MM.1S (cell line): ENCODE measurements at regions not wholly inside any gene's neighbourhood (a gene's known extent, or its start where the extent isn't known, plus 50 kb on each side); places are given as distances from the start of the nearest gene placed in this dataset.

Experiments
- DNase-seq: peaks from one replicate; pipeline ENCODE4 v3.0.0-alpha.2; 2015
- H2AFZ ChIP-seq: fragments of 300-600 bp; sonication (generic); 2 replicates; pipeline ENCODE4 v1.6.0; 2016; ENCODE audit warnings: antibody characterized with exemption, low read length
- H3F3A ChIP-seq: fragments of 300-600 bp; sonication (generic); 2 replicates; pipeline ENCODE4 v1.6.1; 2016; ENCODE audit warnings: mild to moderate bottlenecking, antibody characterized with exemption, low read length, moderate library complexity, mixed read lengths; ENCODE audit not compliant: insufficient read depth
- H3K27ac ChIP-seq: fragments of 300-600 bp; sonication (generic); 2 replicates; pipeline ENCODE4 v1.5.1; 2016; ENCODE audit warnings: mild to moderate bottlenecking, low read length
- H3K27me3 ChIP-seq: fragments of 300-600 bp; sonication (generic); replicated peaks from 2 replicates; pipeline ENCODE4 v1.6.0; 2016; ENCODE audit warnings: low read length; ENCODE audit not compliant: insufficient read depth
- H3K36me3 ChIP-seq: fragments of 300-600 bp; sonication (generic); replicated peaks from 2 replicates; pipeline ENCODE4 v1.6.1; 2016; ENCODE audit warnings: mild to moderate bottlenecking, low read length, mixed read lengths; ENCODE audit not compliant: insufficient read depth
- H3K4me1 ChIP-seq: fragments of 300-600 bp; sonication (generic); 2 replicates; pipeline ENCODE4 v1.6.1; 2016; ENCODE audit warnings: low read length, mixed read lengths
- H3K4me2 ChIP-seq: fragments of 300-600 bp; sonication (generic); 2 replicates; pipeline ENCODE4 v1.6.0; 2016; ENCODE audit warnings: low read depth, low read length
- H3K4me3 ChIP-seq: fragments of 300-600 bp; sonication (generic); 2 replicates; pipeline ENCODE4 v1.5.1; 2016; ENCODE audit warnings: low read length, mixed read lengths
- H3K79me2 ChIP-seq: fragments of 300-600 bp; sonication (generic); 2 replicates; pipeline ENCODE4 v1.6.1; 2016; ENCODE audit warnings: mixed run types, low read length, mixed read lengths
- H3K9ac ChIP-seq: fragments of 300-600 bp; sonication (generic); 2 replicates; pipeline ENCODE4 v1.6.1; 2016; ENCODE audit warnings: low read length, mixed read lengths
- H3K9me2 ChIP-seq: fragments of 300-600 bp; sonication (generic); replicated peaks from 2 replicates; pipeline ENCODE4 v1.6.1; 2016; ENCODE audit warnings: mild to moderate bottlenecking, low read length, mixed read lengths; ENCODE audit not compliant: insufficient read depth
- H3K9me3 ChIP-seq: fragments of 300-600 bp; sonication (generic); replicated peaks from 2 replicates; pipeline ENCODE4 v1.6.1; 2016; ENCODE audit warnings: mild to moderate bottlenecking, low read length, mixed read lengths; ENCODE audit not compliant: insufficient read depth
- H4K20me1 ChIP-seq: fragments of 300-600 bp; sonication (generic); 2 replicates; pipeline ENCODE4 v1.6.1; 2016; ENCODE audit warnings: mild to moderate bottlenecking, low read length, moderate library complexity, mixed read lengths; ENCODE audit not compliant: insufficient read depth
- CTCF ChIP-seq: fragments of 300-600 bp; sonication (generic); IDR thresholded peaks from 2 replicates; pipeline ENCODE4 v1.5.1; 2016; ENCODE audit warnings: antibody characterized with exemption, low read length, mixed read lengths
- EZH2 ChIP-seq: fragments of 300-600 bp; sonication (generic); optimal IDR thresholded peaks from 2 replicates; pipeline ENCODE3; 2017; ENCODE audit warnings: low read depth, mild to moderate bottlenecking, antibody characterized with exemption, low read length, mixed read lengths
- EZH2phosphoT487 ChIP-seq: fragments of 300-600 bp; sonication (generic); IDR thresholded peaks from 2 replicates; pipeline ENCODE4 v1.6.1; 2018; ENCODE audit warnings: antibody characterized with exemption, low read length

DNA sequence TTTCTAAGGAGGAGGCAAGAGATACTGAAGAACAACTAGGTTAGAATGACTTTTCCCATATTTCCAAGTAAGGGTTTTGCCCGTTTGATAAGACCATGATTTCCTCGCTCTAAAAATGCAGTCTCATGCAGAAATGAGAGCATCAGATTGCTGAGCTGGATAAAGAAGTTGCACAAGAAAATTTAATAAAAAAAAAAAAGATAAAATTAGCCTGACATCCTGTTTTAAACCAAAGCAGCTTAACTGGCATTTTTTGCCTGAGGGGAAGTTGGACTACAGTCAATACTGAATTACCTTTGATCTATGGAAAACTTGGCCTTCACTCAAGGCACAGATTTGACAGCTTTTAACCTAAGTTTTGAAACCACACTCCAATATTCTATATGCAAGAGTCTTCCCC, 208.4 kb downstream of the GASK1B start:
- Histone ChIP-seq H3K4me2 (no peak overlapping the region), H3K79me2 (no peaks in the 10 kb centered on the region), H3F3A (no peaks in the 10 kb centered on the region), H3K4me1 (no peaks in the 10 kb centered on the region), H3K27me3 (no peaks in the 10 kb centered on the region), H4K20me1 (no peaks in the 10 kb centered on the region), H3K4me3 (no peak overlapping the region), H2AFZ (no peak overlapping the region), H3K9ac (no peak overlapping the region), H3K36me3 (no peaks in the 10 kb centered on the region), H3K9me3 (no peaks in the 10 kb centered on the region), H3K9me2 (no peaks in the 10 kb centered on the region), H3K27ac (no peak overlapping the region)
- no peak for DNase-seq
- no peak for TF ChIP-seq EZH2phosphoT487
- TF ChIP-seq EZH2 = no peak
- no peak for TF ChIP-seq CTCF

GRCh38 chr4:157961229-157961990, 211.4 kb downstream of the GASK1B start:
- Histone ChIP-seq H2AFZ (no peak overlapping the region), H3K9me3 (no peaks in the 10 kb centered on the region), H4K20me1 (no peaks in the 10 kb centered on the region), H3K4me1 (no peaks in the 10 kb centered on the region), H3K36me3 (no peaks in the 10 kb centered on the region), H3K79me2 (no peaks in the 10 kb centered on the region), H3F3A (no peaks in the 10 kb centered on the region), H3K9me2 (no peaks in the 10 kb centered on the region), H3K27me3 (no peaks in the 10 kb centered on the region), H3K4me3 (no peak overlapping the region), H3K4me2 (no peak overlapping the region), H3K9ac (no peak overlapping the region), H3K27ac (no peak overlapping the region)
- TF ChIP-seq EZH2 = no peak
- no peak for TF ChIP-seq EZH2phosphoT487
- no peak for TF ChIP-seq CTCF
- no peak for DNase-seq

DNA sequence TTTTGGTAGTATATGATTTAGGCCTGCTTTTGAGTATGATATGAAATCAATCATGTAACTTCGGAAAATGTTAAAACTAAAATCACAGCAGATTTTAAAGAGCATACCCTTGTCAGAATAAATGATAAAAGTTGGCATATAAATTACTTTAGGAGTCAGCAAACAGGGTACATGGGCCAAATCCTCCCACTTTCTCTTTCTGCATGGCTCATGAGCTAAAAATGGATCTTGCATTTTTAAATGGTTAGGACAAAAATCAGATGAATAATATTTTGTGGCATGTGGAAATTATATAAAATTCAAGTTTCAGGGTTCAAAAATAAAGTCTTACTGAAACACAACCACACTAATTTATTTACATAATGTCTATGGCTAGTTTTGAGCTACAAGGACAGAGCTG, 214.9 kb downstream of the GASK1B start:
- DNase-seq = no peak
- Histone ChIP-seq H4K20me1 (no peaks in the 10 kb centered on the region), H2AFZ (no peak overlapping the region), H3K27me3 (no peaks in the 10 kb centered on the region), H3K9me3 (no peaks in the 10 kb centered on the region), H3K4me1 (no peaks in the 10 kb centered on the region), H3K27ac (no peak overlapping the region), H3K9ac (no peak overlapping the region), H3K79me2 (no peaks in the 10 kb centered on the region), H3F3A (no peaks in the 10 kb centered on the region), H3K4me2 (no peak overlapping the region), H3K9me2 (no peaks in the 10 kb centered on the region), H3K36me3 (no peaks in the 10 kb centered on the region), H3K4me3 (no peak overlapping the region)
- TF ChIP-seq EZH2phosphoT487 (no peak), CTCF (no peak), EZH2 (no peak)
